K562 (cell line): ENCODE measurements at regions not wholly inside any gene's neighbourhood (a gene's known extent, or its start where the extent isn't known, plus 50 kb on each side); places are given as distances from the start of the nearest gene placed in this dataset.

Experiments used
- ATAC-seq: fragments of 200-7000 bp; cut with Tn5 transposase; 3 replicates; pipeline ENCODE4 v1.9.1; 2020; ENCODE audit warnings: moderate library complexity
- BruUV-seq: library from RNA; stranded (reverse); fragments of 400-500 nt; replicated peaks from 2 replicates; lab custom pipeline; 2021; lab: Mats Ljungman, UMichigan
- CTCF ChIA-PET: fragments of 300-600 bp; formaldehyde crosslinking; extraction: SDS; loops from one replicate; lab custom pipeline; 2021; ENCODE audit warnings: low intra/inter-chr PET ratio; lab: Yijun Ruan, JAX
- POLR2A ChIA-PET: fragments of 300-600, 350-650 bp; sonication (Branson Sonifier 250); formaldehyde crosslinking; extraction: SDS; loops from one replicate; lab custom pipeline; 2021; ENCODE audit warnings: antibody characterized with exemption, inconsistent platforms; lab: Yijun Ruan, JAX
- DNase-seq, 4 experiments: peaks; one replicate each; pipeline versions ENCODE4 v3.0.0 to v3.0.0-alpha.2; 2011 to 2018; ENCODE audit warnings: low spot score in 3 of 4, mixed read lengths in 3 of 4; ENCODE audit errors: extremely low read depth in 1 of 4
- FAIRE-seq: peaks from 2 replicates; lab custom pipeline; 2011; peaks lifted over from hg19 to GRCh38; lab: Jason Lieb, UNC
- H2AFZ ChIP-seq: 2 replicates; pipeline ENCODE4 v1.6.0; 2011; ENCODE audit warnings: low read depth, low read length, control low read depth, inconsistent platforms
- H3K27ac ChIP-seq: fragments of 200-600 bp; 3 replicates; pipeline ENCODE4 v1.8.0; 2011; ENCODE audit warnings: low read depth, mild to moderate bottlenecking, control low read depth, inconsistent platforms, low read length, moderate library complexity, mixed read lengths; ENCODE audit errors: extremely low read depth
- H3K27me3 ChIP-seq, 2 experiments: fragments of 300-600 bp in 1 of 2; 2 replicates in 1 of 2; 3 replicates in 1 of 2; pipeline versions ENCODE4 v1.6.0 to v1.8.0; 2011; ENCODE audit warnings: inconsistent platforms in 2 of 2, low read length in 2 of 2, mild to moderate bottlenecking in 1 of 2, mixed read lengths in 1 of 2, moderate library complexity in 1 of 2; ENCODE audit not compliant: control insufficient read depth in 2 of 2, insufficient read depth in 2 of 2
- H3K36me3 ChIP-seq: fragments of 300-600 bp; 3 replicates; pipeline ENCODE4 v1.8.0; 2011; ENCODE audit warnings: mild to moderate bottlenecking, low read length, inconsistent platforms; ENCODE audit not compliant: control insufficient read depth, insufficient read depth
- H3K4me1 ChIP-seq, 2 experiments: fragments of 200-600 bp in 1 of 2; replicated peaks in 1 of 2; 2 replicates in 1 of 2; 3 replicates in 1 of 2; pipeline versions ENCODE4 v1.5.1 to v1.8.0; 2011; ENCODE audit warnings: inconsistent platforms in 2 of 2, low read length in 2 of 2, mild to moderate bottlenecking in 1 of 2, mixed read lengths in 1 of 2, moderate library complexity in 1 of 2; ENCODE audit not compliant: control insufficient read depth in 2 of 2, insufficient read depth in 2 of 2
- H3K4me2 ChIP-seq: 2 replicates; pipeline ENCODE4 v1.6.1; 2011; ENCODE audit warnings: low read length, control low read depth, inconsistent platforms, mixed read lengths; ENCODE audit not compliant: insufficient read depth
- H3K4me3 ChIP-seq: fragments of 200-600 bp; sonication (generic), shearing (Covaris generic); 2 replicates; pipeline ENCODE4 v1.5.1; 2016; ENCODE audit warnings: control low read depth, inconsistent platforms
- H3K79me2 ChIP-seq: fragments of 200-600 bp; 3 replicates; pipeline ENCODE4 v1.8.0; 2011; ENCODE audit warnings: low read length, inconsistent platforms; ENCODE audit not compliant: control insufficient read depth, insufficient read depth
- H3K9ac ChIP-seq, 2 experiments: 2 replicates each; pipeline versions ENCODE4 v1.6.0 to v1.6.1; 2011; ENCODE audit warnings: low read depth in 2 of 2, low read length in 2 of 2, control low read depth in 1 of 2, inconsistent platforms in 1 of 2, mild to moderate bottlenecking in 1 of 2, mixed read lengths in 1 of 2; ENCODE audit not compliant: insufficient read depth in 1 of 2
- H3K9me1 ChIP-seq: one replicate; pipeline ENCODE4 v1.6.0; 2011; ENCODE audit warnings: inconsistent platforms, mild to moderate bottlenecking, low read length, moderate library complexity; ENCODE audit not compliant: control insufficient read depth, insufficient read depth
- H3K9me3 ChIP-seq: replicated peaks from 2 replicates; pipeline ENCODE4 v1.5.1; 2011; ENCODE audit warnings: low read depth, low read length, inconsistent platforms; ENCODE audit not compliant: control insufficient read depth, insufficient read depth
- H4K20me1 ChIP-seq: replicated peaks from 2 replicates; pipeline ENCODE4 v1.6.1; 2011; ENCODE audit warnings: low read length, inconsistent platforms, mixed read lengths; ENCODE audit not compliant: control insufficient read depth, insufficient read depth
- HLTF ChIP-seq: fragments of 450-650 bp; IDR thresholded peaks from 2 replicates; pipeline ENCODE4 v1.6.1; 2016
- ID3 ChIP-seq, 2 experiments: fragments of 250-450 bp in 1 of 2; fragments of 450-650 bp in 1 of 2; sonication (Bioruptor Pico) in 1 of 2; IDR thresholded peaks; 2 replicates each; pipeline versions ENCODE4 v1.6.1 to v1.8.0; 2016 to 2021; ENCODE audit warnings: mild to moderate bottlenecking in 2 of 2, moderate library complexity in 2 of 2, missing compliant biosample characterization in 1 of 2, missing genetic modification characterization in 1 of 2
- PATZ1 ChIP-seq: fragments of 250-450 bp; sonication (Bioruptor Pico); IDR thresholded peaks from 2 replicates; pipeline ENCODE4 v1.5.0; 2020; ENCODE audit warnings: mild to moderate bottlenecking, borderline replicate concordance
- USF1 ChIP-seq: sonication (generic); formaldehyde crosslinking; IDR thresholded peaks from 2 replicates; pipeline ENCODE4 v1.9.0; 2022; ENCODE audit warnings: mild to moderate bottlenecking, missing genetic modification reagents
- WGBS: fragments of 100-300 bp; shearing (Covaris generic); methylation state at CpG from one replicate; pipeline ENCODE4 v1.1.6; 2016; ENCODE audit warnings: low coverage, mixed read lengths; ENCODE audit not compliant: insufficient coverage; ENCODE audit errors: missing lambda C conversion rate; 5-methylcytosine and 5-hydroxymethylcytosine counted together
- in situ Hi-C: fragments of 300-500 bp; cut with MboI; formaldehyde crosslinking; loops from 4 replicates; pipeline ENCODE4 v1.15.0; 2018; ENCODE audit warnings: inconsistent platforms, mixed read lengths
- intact Hi-C: fragments of 100-400 bp; cut with micrococcal nuclease; formaldehyde crosslinking; loops from 2 replicates; pipeline ENCODE4 v1.14.2; 2022

- intact Hi-C loops: no loop called here
- no peak overlapping the region for H2AFZ ChIP-seq
- WGBS: 0% methylated on average over 1 of the region's 1 CpG
- H3K9ac ChIP-seq: no peak overlapping the region
- no peak for FAIRE-seq
- H3K4me1 ChIP-seq: no peaks in the 10 kb centered on the region
- no peaks in the 10 kb centered on the region for H4K20me1 ChIP-seq
- POLR2A ChIA-PET: no interaction called here
- H3K9me3 ChIP-seq: no peaks in the 10 kb centered on the region
- no TSS peak for BruUV-seq
- no peak overlapping the region for H3K27ac ChIP-seq
- H3K36me3 ChIP-seq: no peaks in the 10 kb centered on the region
- no peak for DNase-seq
- no peak for TF ChIP-seq USF1 (CRISPR knock-in tag)
- no peak for TF ChIP-seq HLTF
- TF ChIP-seq ID3 (CRISPR knock-in tag; IDR thresholded peaks at IDR 0.05): no peak
- TF ChIP-seq ID3 (tag; IDR thresholded peaks at IDR 0.05): no peak
- no peak for TF ChIP-seq PATZ1 (CRISPR knock-in tag)
- TF ChIP-seq, all 486 proteins: peak for 0
- in situ Hi-C loops: no loop called here
- Histone ChIP-seq H3K27me3 (no peaks in the 10 kb centered on the region), H3K4me2 (no peak overlapping the region), H3K79me2 (no peaks in the 10 kb centered on the region), H3K9me1 (no peaks in the 10 kb centered on the region), H3K4me3 (no peak overlapping the region)
- no peak for ATAC-seq
- CTCF ChIA-PET: no interaction called here
Measured at GRCh38 chr13:34578471-34578870, 363.6 kb upstream of the NBEA start.
